ENCODE measurements at regions not wholly inside any gene's neighbourhood (a gene's known extent, or its start where the extent isn't known, plus 50 kb on each side); places are given as distances from the start of the nearest gene placed in this dataset.
"Not testable (repeated sequence)": the region's sequence is repeated elsewhere in the genome, so short reads cannot be mapped to it uniquely, and the experiment has no call there.

GRCh38 chr15:58355973-58356372 lies 75.8 kb upstream of the LIPC start:
- no peaks in the 10 kb centered on the region for H3K27me3 ChIP-seq (replicated peaks; ENCODE audit: control insufficient read depth, insufficient read depth, low read length, poor library complexity, severe bottlenecking)
- H3K4me3 ChIP-seq (ENCODE audit: insufficient read depth, low read depth, low read length, poor library complexity, severe bottlenecking), result no peak overlapping the region
- H3K36me3 ChIP-seq (ENCODE audit: control insufficient read depth, insufficient read depth, low read length), result no peaks in the 10 kb centered on the region
- H3K27ac ChIP-seq (ENCODE audit: insufficient read depth, low read length, poor library complexity, severe bottlenecking), result no peak overlapping the region
- no peak for DNase-seq
- H3K4me1 ChIP-seq (ENCODE audit: control insufficient read depth, insufficient read depth, low read length, poor library complexity, severe bottlenecking), result peaks cover 14% of the 10 kb centered on the region
- H3K9me3 ChIP-seq (ENCODE audit: control insufficient read depth, low read length), result no peaks in the 10 kb centered on the region

GRCh38 chr15:58357529-58358476 lies 74.0 kb upstream of the LIPC start:
- no peaks in the 10 kb centered on the region for H3K36me3 ChIP-seq (ENCODE audit: control insufficient read depth, insufficient read depth, low read length)

GRCh38 chr15:58360421-58361090 lies 71.2 kb upstream of the LIPC start:
- H3K4me3 ChIP-seq (ENCODE audit: insufficient read depth, low read depth, low read length, poor library complexity, severe bottlenecking), result no peak overlapping the region
- no peaks in the 10 kb centered on the region for H3K36me3 ChIP-seq (ENCODE audit: control insufficient read depth, insufficient read depth, low read length)
- no peak overlapping the region for H3K27ac ChIP-seq (ENCODE audit: insufficient read depth, low read length, poor library complexity, severe bottlenecking)
- DNase-seq, result no peak
- no peaks in the 10 kb centered on the region for H3K27me3 ChIP-seq (replicated peaks; ENCODE audit: control insufficient read depth, insufficient read depth, low read length, poor library complexity, severe bottlenecking)
- H3K9me3 ChIP-seq (ENCODE audit: control insufficient read depth, low read length), result no peaks in the 10 kb centered on the region
- H3K4me1 ChIP-seq (ENCODE audit: control insufficient read depth, insufficient read depth, low read length, poor library complexity, severe bottlenecking), result peaks cover 21% of the 10 kb centered on the region

More at GRCh38 chr15:58357529-58358476, 74.0 kb upstream of the LIPC start:
- no peak overlapping the region for H3K4me3 ChIP-seq (ENCODE audit: insufficient read depth, low read depth, low read length, poor library complexity, severe bottlenecking)
- H3K4me1 ChIP-seq (ENCODE audit: control insufficient read depth, insufficient read depth, low read length, poor library complexity, severe bottlenecking), result peaks cover 17% of the 10 kb centered on the region
- H3K27me3 ChIP-seq (replicated peaks; ENCODE audit: control insufficient read depth, insufficient read depth, low read length, poor library complexity, severe bottlenecking), result no peaks in the 10 kb centered on the region
- peak in 1 of 3 donors; percentile 1 for DNase-seq
- H3K9me3 ChIP-seq (ENCODE audit: control insufficient read depth, low read length), result no peaks in the 10 kb centered on the region
- H3K27ac ChIP-seq (ENCODE audit: insufficient read depth, low read length, poor library complexity, severe bottlenecking), result peak overlapping the region; percentile 14

DNA sequence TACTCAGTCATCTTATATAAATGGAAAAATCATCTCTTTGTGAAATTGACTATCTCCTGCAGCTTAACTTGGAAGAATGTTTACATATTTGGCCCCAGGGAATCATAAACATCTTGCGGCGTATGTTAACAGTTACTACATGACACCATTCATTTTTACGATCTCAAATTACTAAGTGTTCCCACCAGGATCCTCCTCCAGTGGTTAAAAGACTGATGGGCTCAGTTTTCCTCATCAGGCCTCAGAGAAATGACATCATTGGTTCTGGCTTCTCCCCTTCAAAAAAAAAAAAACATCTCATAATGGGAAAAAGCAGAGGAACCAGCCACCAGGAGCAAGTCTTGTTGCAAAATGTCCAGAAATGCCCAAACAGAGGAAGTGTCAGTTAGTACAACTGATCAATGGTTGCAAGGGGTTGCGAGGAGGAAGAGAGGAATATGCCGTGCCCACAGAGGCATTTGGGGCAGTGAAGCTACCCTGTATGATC lies 70.5 kb upstream of the LIPC start:
- no peaks in the 10 kb centered on the region for H3K36me3 ChIP-seq (ENCODE audit: control insufficient read depth, insufficient read depth, low read length)
- H3K27me3 ChIP-seq (replicated peaks; ENCODE audit: control insufficient read depth, insufficient read depth, low read length, poor library complexity, severe bottlenecking), result no peaks in the 10 kb centered on the region
- DNase-seq, result no peak
- no peaks in the 10 kb centered on the region for H3K9me3 ChIP-seq (ENCODE audit: control insufficient read depth, low read length)
- H3K4me3 ChIP-seq (ENCODE audit: insufficient read depth, low read depth, low read length, poor library complexity, severe bottlenecking), result no peak overlapping the region
- H3K4me1 ChIP-seq (ENCODE audit: control insufficient read depth, insufficient read depth, low read length, poor library complexity, severe bottlenecking), result peaks cover 21% of the 10 kb centered on the region
- no peak overlapping the region for H3K27ac ChIP-seq (ENCODE audit: insufficient read depth, low read length, poor library complexity, severe bottlenecking)

DNA sequence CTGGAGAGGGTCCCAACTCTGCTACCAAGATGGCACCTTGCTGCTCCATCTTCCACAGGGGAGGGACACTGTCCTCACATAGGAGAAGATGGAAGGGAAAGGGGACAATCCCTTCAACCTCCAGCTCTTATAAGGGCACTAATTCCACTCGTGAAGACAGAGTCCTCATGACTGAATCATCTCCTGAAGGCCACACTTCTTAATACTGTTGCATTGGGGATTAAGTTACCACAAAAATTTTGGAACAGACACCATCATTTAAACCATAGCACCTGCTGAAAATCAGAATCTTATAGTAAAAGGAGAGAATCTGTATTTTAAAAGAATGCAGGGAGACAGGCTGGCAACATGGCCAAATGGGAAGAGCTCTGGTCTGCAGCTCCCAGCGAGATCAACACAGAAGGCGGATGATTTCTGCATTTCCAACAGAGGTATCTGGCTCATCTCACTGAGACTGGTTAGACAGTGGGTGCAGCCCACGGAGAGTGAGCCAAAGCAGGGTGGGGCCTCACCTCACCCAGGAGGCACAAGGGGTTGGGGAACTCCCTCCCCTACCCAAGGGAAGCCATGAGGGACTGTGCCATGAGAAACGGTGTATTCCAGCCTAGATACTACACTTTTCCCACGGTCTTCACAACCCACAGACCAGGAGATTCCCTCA lies 69.4 kb upstream of the LIPC start:
- DNase-seq, result no peak
- Histone ChIP-seq H3K4me3 (ENCODE audit: insufficient read depth, low read depth, low read length, poor library complexity, severe bottlenecking) (no peak overlapping the region), H3K36me3 (ENCODE audit: control insufficient read depth, insufficient read depth, low read length) (no peaks in the 10 kb centered on the region), H3K27ac (ENCODE audit: insufficient read depth, low read length, poor library complexity, severe bottlenecking) (no peak overlapping the region), H3K4me1 (ENCODE audit: control insufficient read depth, insufficient read depth, low read length, poor library complexity, severe bottlenecking) (peaks cover 20% of the 10 kb centered on the region), H3K27me3 (replicated peaks; ENCODE audit: control insufficient read depth, insufficient read depth, low read length, poor library complexity, severe bottlenecking) (no peaks in the 10 kb centered on the region), H3K9me3 (ENCODE audit: control insufficient read depth, low read length) (no peaks in the 10 kb centered on the region)

- DNase-seq; H3K27me3 ChIP-seq (replicated peaks; ENCODE audit: control insufficient read depth, insufficient read depth, low read length, poor library complexity, severe bottlenecking); H3K4me3 ChIP-seq (ENCODE audit: insufficient read depth, low read depth, low read length, poor library complexity, severe bottlenecking); H3K9me3 ChIP-seq (ENCODE audit: control insufficient read depth, low read length); H3K36me3 ChIP-seq (ENCODE audit: control insufficient read depth, insufficient read depth, low read length); H3K27ac ChIP-seq (ENCODE audit: insufficient read depth, low read length, poor library complexity, severe bottlenecking): not testable (repeated sequence)
- H3K4me1 ChIP-seq (ENCODE audit: control insufficient read depth, insufficient read depth, low read length, poor library complexity, severe bottlenecking), result peaks cover 14% of the 10 kb centered on the region
Observed at GRCh38 chr15:58363118-58363517, 68.7 kb upstream of the LIPC start.

DNA sequence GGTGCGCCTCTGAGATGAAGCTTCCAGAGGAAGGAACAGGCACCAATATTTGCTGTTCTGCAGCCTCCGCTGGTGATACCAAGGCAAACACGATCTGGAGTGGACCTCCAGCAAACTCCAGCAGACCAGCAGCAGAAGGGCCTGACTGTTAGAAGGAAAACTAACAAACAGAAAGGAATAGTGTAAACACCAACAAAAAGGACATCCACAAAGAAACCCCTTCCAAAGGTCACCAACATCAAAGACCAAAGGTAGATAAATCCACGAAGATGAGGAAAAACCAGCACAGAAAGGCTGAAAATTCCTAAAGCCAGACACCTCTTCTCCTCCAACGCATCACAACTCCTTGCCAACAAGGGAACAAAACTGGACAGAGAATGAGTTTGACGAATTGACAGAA lies 68.1 kb upstream of the LIPC start:
- not testable (repeated sequence) for H3K27ac ChIP-seq (ENCODE audit: insufficient read depth, low read length, poor library complexity, severe bottlenecking); H3K9me3 ChIP-seq (ENCODE audit: control insufficient read depth, low read length); DNase-seq; H3K36me3 ChIP-seq (ENCODE audit: control insufficient read depth, insufficient read depth, low read length); H3K4me3 ChIP-seq (ENCODE audit: insufficient read depth, low read depth, low read length, poor library complexity, severe bottlenecking); H3K4me1 ChIP-seq (ENCODE audit: control insufficient read depth, insufficient read depth, low read length, poor library complexity, severe bottlenecking); H3K27me3 ChIP-seq (replicated peaks; ENCODE audit: control insufficient read depth, insufficient read depth, low read length, poor library complexity, severe bottlenecking)

- H3K27ac ChIP-seq (ENCODE audit: insufficient read depth, low read length, poor library complexity, severe bottlenecking); H3K9me3 ChIP-seq (ENCODE audit: control insufficient read depth, low read length); DNase-seq; H3K27me3 ChIP-seq (replicated peaks; ENCODE audit: control insufficient read depth, insufficient read depth, low read length, poor library complexity, severe bottlenecking); H3K4me3 ChIP-seq (ENCODE audit: insufficient read depth, low read depth, low read length, poor library complexity, severe bottlenecking); H3K36me3 ChIP-seq (ENCODE audit: control insufficient read depth, insufficient read depth, low read length); H3K4me1 ChIP-seq (ENCODE audit: control insufficient read depth, insufficient read depth, low read length, poor library complexity, severe bottlenecking): not testable (repeated sequence)
Observed at GRCh38 chr15:58365098-58365497, 66.7 kb upstream of the LIPC start.

DNA sequence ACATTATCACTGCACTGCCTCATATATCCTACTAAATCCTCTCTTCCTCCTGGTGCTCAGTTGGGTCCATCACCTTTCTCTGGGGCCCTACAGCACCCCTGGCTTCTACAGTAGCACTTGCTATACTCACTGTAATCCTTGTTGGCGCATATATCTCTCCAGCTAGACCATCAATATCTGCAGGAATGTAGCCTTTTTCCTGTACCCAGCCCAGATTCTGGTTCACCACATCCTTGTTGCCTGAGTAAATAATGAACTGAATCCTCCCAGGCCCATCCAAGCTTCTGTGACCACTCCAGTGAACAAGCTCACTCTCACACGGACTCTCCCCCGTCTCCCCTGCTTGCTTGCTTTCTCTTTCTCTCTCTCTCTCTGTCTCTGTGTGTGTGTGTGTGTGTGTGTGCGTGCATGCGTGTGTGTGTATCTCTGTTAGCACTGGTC lies 62.5 kb upstream of the LIPC start:
- Histone ChIP-seq H3K4me3 (ENCODE audit: insufficient read depth, low read depth, low read length, poor library complexity, severe bottlenecking) (no peak overlapping the region), H3K9me3 (ENCODE audit: control insufficient read depth, low read length) (no peaks in the 10 kb centered on the region), H3K27me3 (replicated peaks; ENCODE audit: control insufficient read depth, insufficient read depth, low read length, poor library complexity, severe bottlenecking) (no peaks in the 10 kb centered on the region), H3K4me1 (ENCODE audit: control insufficient read depth, insufficient read depth, low read length, poor library complexity, severe bottlenecking) (no peaks in the 10 kb centered on the region), H3K36me3 (ENCODE audit: control insufficient read depth, insufficient read depth, low read length) (no peaks in the 10 kb centered on the region), H3K27ac (ENCODE audit: insufficient read depth, low read length, poor library complexity, severe bottlenecking) (no peak overlapping the region)
- DNase-seq, result no peak

Data from effector memory CD4-positive, alpha-beta T cell (primary cell).